ENCODE measurements at regions not wholly inside any gene's neighbourhood (a gene's known extent, or its start where the extent isn't known, plus 50 kb on each side); places are given as distances from the start of the nearest gene placed in this dataset.

GRCh38 chr3:181764544-181764943, 52.8 kb downstream of the SOX2 start:
- no peak for DNase-seq

DNA sequence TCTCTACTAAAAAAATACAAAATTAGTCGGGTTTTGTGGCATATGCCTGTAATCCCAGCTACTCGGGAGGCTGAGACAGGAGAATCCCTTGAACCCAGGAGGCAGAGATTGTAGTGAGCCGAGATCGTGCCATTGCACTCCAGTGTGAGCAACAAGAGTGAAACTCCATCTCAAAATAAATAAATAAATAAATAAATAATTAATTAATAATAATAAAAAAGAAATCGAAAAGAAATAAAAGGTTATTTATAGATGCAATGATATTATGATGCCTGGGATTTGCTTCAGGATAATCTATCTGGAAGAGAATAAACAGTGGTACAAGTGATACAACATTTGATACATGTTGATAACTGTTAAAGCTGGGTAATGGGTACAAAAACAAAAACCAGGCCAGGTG, 58.6 kb downstream of the SOX2 start:
- no peak for DNase-seq

DNA sequence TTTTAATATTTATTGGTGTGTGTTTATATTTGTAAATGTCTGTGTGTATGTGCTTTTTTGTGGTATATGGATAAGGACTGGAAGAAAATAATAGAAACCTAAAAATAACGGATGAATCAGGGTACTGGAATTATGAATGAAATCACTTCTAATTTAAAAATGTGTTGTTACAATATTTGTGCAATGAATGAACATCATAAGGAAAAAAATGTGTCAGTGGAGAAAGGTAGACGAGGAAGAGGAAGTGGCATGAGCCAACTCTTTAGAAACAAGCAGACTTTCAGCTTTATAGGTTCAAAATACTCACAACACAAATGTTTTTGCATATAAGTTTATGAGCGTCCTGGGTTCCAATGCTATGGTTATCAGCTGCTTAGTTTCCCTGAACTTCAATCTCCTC, 59.4 kb downstream of the SOX2 start:
- DNase-seq: no peak

- no peak for DNase-seq
Observed at GRCh38 chr3:181772166-181772565, 60.4 kb downstream of the SOX2 start.

DNA sequence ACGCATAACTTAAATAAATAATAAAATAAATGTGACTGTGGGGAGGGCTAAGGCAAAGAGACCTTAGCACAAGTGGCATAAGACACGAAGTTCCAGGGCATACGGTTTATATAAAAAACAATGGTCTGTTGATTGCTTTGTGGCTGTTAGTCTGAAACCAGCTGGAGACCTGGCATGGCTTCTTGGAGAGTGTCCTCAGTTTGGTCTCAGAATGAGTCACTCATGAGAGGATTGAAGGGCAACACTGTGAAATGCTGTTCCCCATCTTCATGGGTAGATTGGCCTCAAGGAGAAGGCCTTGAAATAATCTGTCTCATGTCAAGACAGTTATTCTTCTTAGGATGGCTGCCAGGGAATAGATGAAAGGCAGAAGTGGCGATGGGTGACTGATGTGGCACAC, 62.2 kb downstream of the SOX2 start:
- no peak for DNase-seq

GRCh38 chr3:181782306-181782954, 70.7 kb downstream of the SOX2 start:
- no peak for DNase-seq

- no peak for DNase-seq
Observed at GRCh38 chr3:181790561-181790960, 78.8 kb downstream of the SOX2 start.

GRCh38 chr3:181791056-181791955, 79.6 kb downstream of the SOX2 start:
- DNase-seq: no peak

DNA sequence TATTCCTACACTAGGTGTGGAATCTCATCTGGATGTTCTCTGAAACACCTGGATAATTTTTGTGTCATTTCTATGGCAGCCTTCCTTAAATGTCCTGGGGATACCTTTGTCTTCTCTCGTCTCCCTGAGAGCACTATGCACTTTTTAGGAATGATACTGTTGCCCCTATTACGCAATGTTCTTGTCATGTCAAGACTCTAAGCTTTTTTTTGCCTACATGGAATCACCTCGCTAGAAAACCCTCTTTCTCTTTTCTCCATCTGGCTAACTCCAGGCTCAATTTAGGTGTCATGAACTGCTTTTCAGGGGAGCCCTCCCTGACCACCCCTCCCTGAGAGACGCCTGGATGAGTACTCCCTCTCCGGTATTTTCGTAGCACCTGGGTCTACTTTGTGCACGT, 81.3 kb downstream of the SOX2 start:
- no peak for DNase-seq

- DNase-seq: no peak
Observed at GRCh38 chr3:181794011-181794790, 82.5 kb downstream of the SOX2 start.

- no peak for DNase-seq
Observed at GRCh38 chr3:181796641-181797040, 84.9 kb downstream of the SOX2 start.

GRCh38 chr3:181797431-181797830, 85.7 kb downstream of the SOX2 start:
- DNase-seq: no peak

GRCh38 chr3:181805703-181806102, 94.0 kb downstream of the SOX2 start:
- DNase-seq: no peak

- DNase-seq: no peak
Observed at GRCh38 chr3:181808053-181808452, 96.3 kb downstream of the SOX2 start.

GRCh38 chr3:181823716-181824115, 112.0 kb downstream of the SOX2 start:
- DNase-seq: no peak

GRCh38 chr3:181824961-181825360, 113.2 kb downstream of the SOX2 start:
- no peak for DNase-seq

GRCh38 chr3:181839039-181839915, 127.6 kb downstream of the SOX2 start:
- no peak for DNase-seq

DNA sequence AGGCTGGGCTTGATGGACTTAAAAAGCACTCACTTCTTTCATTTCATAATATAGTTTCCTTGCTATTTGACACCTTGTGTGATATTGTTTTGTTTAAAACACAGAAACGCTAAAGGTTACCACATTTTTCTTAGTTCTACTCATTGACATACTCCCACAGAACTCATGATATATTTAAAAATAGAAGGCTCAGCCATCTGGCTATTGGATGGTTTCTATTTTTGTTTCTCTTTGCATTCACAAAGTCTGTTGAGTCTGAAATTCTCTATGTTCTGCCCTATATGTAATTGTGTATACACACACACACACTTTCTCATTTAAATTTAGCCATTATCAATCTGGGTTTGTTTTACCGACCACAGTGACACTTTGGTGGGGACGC, 128.2 kb downstream of the SOX2 start:
- DNase-seq: no peak

DNA sequence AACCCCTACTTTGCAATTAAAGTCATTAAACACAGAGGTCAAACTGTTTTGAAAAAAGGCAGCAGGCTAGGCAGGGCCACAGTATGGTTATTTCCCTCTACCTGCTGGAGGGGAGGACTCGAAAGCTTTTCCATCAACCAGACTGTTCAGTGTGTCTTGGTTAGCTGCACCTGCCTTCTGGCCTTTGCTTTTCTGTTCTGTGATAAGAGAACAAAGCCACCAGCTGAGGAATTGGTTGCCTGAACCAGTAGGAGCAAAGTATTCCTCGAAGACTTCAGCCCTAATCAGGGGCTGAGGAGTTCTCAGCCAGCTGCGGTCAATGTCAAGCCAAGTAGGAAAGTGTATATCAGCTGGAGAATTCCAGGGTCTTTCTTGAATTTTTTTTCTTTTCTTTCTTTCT, 132.5 kb downstream of the SOX2 start:
- DNase-seq: no peak

DNA sequence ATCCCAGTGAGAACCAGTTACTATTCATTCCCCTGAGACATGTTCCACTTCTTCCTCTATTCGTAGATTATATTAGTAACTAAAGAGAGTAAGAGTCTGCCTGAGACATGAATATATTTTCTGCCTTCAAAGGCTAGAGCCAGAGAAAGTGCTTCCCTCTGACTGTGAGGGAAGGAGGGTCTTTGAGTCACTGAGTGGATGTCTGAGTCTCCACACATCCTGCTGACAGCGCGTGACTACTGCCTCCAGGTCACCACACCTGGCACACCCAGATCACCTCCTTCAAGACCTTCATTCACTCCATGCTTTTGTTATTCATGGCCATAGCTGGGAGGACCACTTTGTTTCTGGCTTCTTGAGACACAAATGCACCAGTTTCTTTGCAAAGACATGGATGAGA, 135.6 kb downstream of the SOX2 start:
- no peak for DNase-seq

- no peak for DNase-seq
Observed at GRCh38 chr3:181851063-181851462, 139.3 kb downstream of the SOX2 start.

DNA sequence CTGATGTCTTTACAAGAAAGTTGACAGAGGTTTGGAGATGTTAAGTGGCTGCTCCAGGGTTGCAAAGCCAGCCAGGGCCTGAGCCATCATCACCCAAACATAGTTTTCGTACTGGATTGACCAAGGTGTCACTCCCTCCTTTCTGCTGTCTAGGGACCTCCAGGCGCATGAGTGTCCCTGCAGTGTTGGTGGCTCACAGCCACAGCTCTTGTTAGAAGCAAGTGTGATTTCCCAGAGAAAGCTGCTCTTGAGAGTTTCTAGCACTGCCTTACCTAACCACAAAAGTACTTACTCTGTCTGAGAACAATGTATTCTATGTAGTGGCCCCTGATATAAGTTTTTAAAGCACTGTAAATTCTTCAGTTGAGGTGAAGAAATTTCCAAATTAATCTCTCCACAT, 144.1 kb downstream of the SOX2 start:
- no peak for DNase-seq

- no peak for DNase-seq
Observed at GRCh38 chr3:181859518-181859917, 147.8 kb downstream of the SOX2 start.

Measured in stimulated activated naive CD4-positive, alpha-beta T cell (primary cell).